Cardiac muscle cell (in vitro differentiated cells and primary cell): ENCODE measurements at regions not wholly inside any gene's neighbourhood (a gene's known extent, or its start where the extent isn't known, plus 50 kb on each side); places are given as distances from the start of the nearest gene placed in this dataset.

Experiments used
- DNase-seq, 2 donors: peaks; one replicate each; pipeline versions ENCODE4 v3.0.0 to v3.0.0-alpha.2; 2010 to 2017; ENCODE audit warnings: low read depth in 1 of 2, low spot score in 1 of 2
- H3K27ac ChIP-seq: fragments of 200-600 bp; sonication (generic); 2 replicates; pipeline ENCODE4 v1.5.1; 2016
- H3K27me3 ChIP-seq: fragments of 200-600 bp; sonication (generic); 2 replicates; pipeline ENCODE4 v1.6.0; 2016; ENCODE audit warnings: control low read depth
- H3K36me3 ChIP-seq: fragments of 200-600 bp; sonication (generic); 2 replicates; pipeline ENCODE4 v1.5.1; 2016; ENCODE audit warnings: control low read depth
- H3K4me1 ChIP-seq: fragments of 200-600 bp; sonication (generic); 2 replicates; pipeline ENCODE4 v1.8.1; 2017; ENCODE audit warnings: low read depth, mild to moderate bottlenecking, mixed run types
- H3K4me3 ChIP-seq: fragments of 200-600 bp; sonication (generic); 2 replicates; pipeline ENCODE4 v1.5.1; 2016; ENCODE audit warnings: mild to moderate bottlenecking
- H3K9me3 ChIP-seq: fragments of 200-600 bp; sonication (generic); 2 replicates; pipeline ENCODE4 v1.5.1; 2017; ENCODE audit warnings: low read depth, mild to moderate bottlenecking, control low read depth
- CTCF ChIP-seq: IDR thresholded peaks from 2 replicates; pipeline ENCODE4 v1.5.1; 2012; ENCODE audit warnings: low read depth, mild to moderate bottlenecking, low read length

DNA sequence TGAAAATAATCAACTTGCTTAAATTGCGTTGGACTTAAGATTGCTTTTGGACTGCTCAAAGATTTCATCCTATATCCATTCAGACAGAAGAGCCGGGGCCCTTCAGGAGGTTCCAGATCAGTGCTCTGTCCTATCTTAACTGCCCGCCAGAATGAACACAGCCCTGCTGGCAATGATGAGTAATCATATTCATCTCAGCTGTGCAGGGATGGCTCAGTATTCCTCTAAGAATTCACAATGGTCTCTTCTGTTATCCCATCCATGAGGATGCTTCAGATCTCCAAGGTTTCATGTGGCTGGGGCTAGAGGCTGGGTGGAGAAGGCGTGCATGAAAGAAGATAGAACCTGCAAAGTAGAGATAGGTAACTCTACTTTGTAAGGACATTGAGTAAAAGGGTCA, 80.0 kb upstream of the NPVF start:
- no peaks in the 10 kb centered on the region for H3K27me3 ChIP-seq
- no peak for TF ChIP-seq CTCF
- peaks cover 10% of the 10 kb centered on the region for H3K4me1 ChIP-seq
- no peak for DNase-seq
- no peak overlapping the region for H3K27ac ChIP-seq
- no peaks in the 10 kb centered on the region for H3K36me3 ChIP-seq
- H3K9me3 ChIP-seq, result no peaks in the 10 kb centered on the region
- no peak overlapping the region for H3K4me3 ChIP-seq

- Histone ChIP-seq H3K4me1 (peaks cover 3% of the 10 kb centered on the region), H3K4me3 (no peak overlapping the region), H3K27ac (no peak overlapping the region), H3K27me3 (no peaks in the 10 kb centered on the region), H3K9me3 (no peaks in the 10 kb centered on the region), H3K36me3 (no peaks in the 10 kb centered on the region)
- TF ChIP-seq CTCF, result no peak
- DNase-seq, result no peak
These were observed 80.8 kb upstream of the NPVF start for GRCh38 chr7:25308906-25309705.

GRCh38 chr7:25310896-25311295, 82.6 kb upstream of the NPVF start:
- Histone ChIP-seq H3K9me3 (no peaks in the 10 kb centered on the region), H3K27me3 (no peaks in the 10 kb centered on the region), H3K4me3 (no peak overlapping the region), H3K36me3 (no peaks in the 10 kb centered on the region), H3K27ac (no peak overlapping the region), H3K4me1 (no peaks in the 10 kb centered on the region)
- no peak for DNase-seq
- TF ChIP-seq CTCF, result no peak

DNA sequence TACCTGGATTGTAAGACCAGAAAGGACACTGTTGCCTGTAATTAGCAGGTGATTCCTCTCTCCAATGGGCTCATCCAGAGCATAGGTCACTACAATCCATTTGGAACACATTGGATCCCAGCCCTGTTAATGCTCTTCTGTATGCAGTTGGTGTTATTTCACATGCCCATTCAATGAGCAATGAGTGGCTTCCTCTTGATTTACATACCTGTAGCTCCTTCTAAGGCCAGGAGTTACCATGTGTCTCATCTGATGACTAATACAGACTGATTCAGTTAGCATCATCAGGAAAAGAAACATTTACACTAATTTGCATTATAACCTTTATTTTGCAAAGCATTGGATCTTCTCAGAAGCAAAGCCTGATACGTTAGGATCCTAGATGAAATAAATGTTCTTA, 83.1 kb upstream of the NPVF start:
- DNase-seq, result no peak
- Histone ChIP-seq H3K27me3 (no peaks in the 10 kb centered on the region), H3K4me3 (no peak overlapping the region), H3K9me3 (no peaks in the 10 kb centered on the region), H3K36me3 (no peaks in the 10 kb centered on the region), H3K4me1 (no peaks in the 10 kb centered on the region), H3K27ac (no peak overlapping the region)
- TF ChIP-seq CTCF, result no peak

DNA sequence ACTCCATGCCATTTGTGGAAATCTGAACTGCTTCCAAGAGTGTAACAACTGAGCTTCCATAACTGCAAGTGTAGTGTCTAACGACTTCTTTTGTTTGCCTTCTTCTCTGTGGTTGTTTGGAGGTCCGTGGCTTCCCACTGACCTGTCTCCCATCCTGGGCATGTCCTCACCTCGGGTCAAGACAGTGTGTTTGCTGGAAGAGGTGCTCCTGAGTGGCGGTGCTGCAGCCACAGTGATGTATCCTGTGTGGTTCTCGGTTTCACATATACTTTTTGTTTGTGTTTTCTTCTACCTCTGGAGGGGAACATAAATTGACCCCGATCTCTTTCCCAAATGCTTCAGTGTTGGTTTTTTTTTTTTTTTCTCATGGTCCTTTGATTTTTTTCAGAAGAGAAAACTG, 84.7 kb upstream of the NPVF start:
- no peaks in the 10 kb centered on the region for H3K27me3 ChIP-seq
- H3K4me3 ChIP-seq, result no peak overlapping the region
- no peaks in the 10 kb centered on the region for H3K4me1 ChIP-seq
- no peak overlapping the region for H3K27ac ChIP-seq
- no peak for DNase-seq
- no peak for TF ChIP-seq CTCF
- no peaks in the 10 kb centered on the region for H3K9me3 ChIP-seq
- no peaks in the 10 kb centered on the region for H3K36me3 ChIP-seq
